HEK293 (cell line): ENCODE measurements at regions not wholly inside any gene's neighbourhood (a gene's known extent, or its start where the extent isn't known, plus 50 kb on each side); places are given as distances from the start of the nearest gene placed in this dataset.

Experiments used
- TF ChIP-seq, protein P1 (sequence below): fragments of 450-650 bp; formaldehyde crosslinking; IDR thresholded peaks from 2 replicates; pipeline ENCODE4 v1.5.1; 2016; ENCODE audit warnings: missing biosample characterization, missing genetic modification characterization, borderline replicate concordance
- TF ChIP-seq, protein P2 (sequence below): fragments of 450-650 bp; formaldehyde crosslinking; IDR thresholded peaks from 2 replicates; pipeline ENCODE4 v1.5.1; 2016; ENCODE audit warnings: missing biosample characterization, missing genetic modification characterization

DNA sequence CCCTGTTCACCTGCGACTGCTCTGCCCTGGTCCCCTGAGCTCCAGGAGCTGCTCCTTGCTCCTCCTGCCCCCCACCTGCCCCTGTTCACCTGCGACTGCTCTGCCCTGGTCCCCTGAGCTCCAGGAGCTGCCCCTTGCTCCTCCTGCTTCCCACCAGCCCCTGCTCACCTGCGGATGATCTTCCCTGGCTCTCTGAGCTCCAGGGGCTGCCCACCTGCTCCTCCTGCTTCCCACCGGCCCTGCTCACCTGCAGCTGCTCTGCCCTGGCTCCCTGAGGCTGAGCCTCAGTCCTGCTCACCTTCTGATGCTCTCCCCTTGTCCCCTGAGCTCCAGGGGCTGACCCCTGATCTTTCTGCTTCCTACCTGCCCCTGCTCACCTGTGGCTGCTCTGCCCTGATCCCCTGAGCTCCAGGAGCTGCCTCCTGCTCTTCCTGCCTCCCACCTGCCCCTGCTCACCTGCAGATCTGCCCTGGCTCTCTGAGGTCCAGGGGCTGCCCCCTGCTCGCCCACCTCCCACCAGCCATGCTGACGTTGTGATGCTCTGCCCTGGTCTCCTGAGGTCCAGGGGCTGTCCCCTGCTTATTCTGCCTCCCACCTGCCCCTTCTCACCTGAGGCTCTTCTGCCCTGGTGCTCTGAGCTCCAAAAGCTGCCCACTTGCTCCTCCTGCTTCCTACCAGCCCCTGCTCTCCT, 219.2 kb downstream of the TMEM121 start:
- TF ChIP-seq, protein P1, sequence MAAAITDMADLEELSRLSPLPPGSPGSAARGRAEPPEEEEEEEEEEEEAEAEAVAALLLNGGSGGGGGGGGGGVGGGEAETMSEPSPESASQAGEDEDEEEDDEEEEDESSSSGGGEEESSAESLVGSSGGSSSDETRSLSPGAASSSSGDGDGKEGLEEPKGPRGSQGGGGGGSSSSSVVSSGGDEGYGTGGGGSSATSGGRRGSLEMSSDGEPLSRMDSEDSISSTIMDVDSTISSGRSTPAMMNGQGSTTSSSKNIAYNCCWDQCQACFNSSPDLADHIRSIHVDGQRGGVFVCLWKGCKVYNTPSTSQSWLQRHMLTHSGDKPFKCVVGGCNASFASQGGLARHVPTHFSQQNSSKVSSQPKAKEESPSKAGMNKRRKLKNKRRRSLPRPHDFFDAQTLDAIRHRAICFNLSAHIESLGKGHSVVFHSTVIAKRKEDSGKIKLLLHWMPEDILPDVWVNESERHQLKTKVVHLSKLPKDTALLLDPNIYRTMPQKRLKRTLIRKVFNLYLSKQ (tag by site-specific recombination) = no peak
- TF ChIP-seq, protein P2, sequence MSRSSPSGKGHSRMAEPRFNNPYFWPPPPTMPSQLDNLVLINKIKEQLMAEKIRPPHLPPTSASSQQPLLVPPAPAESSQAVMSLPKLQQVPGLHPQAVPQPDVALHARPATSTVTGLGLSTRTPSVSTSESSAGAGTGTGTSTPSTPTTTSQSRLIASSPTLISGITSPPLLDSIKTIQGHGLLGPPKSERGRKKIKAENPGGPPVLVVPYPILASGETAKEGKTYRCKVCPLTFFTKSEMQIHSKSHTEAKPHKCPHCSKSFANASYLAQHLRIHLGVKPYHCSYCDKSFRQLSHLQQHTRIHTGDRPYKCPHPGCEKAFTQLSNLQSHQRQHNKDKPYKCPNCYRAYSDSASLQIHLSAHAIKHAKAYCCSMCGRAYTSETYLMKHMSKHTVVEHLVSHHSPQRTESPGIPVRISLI (tag by site-specific recombination) = no peak
